ENCODE measurements at regions not wholly inside any gene's neighbourhood (a gene's known extent, or its start where the extent isn't known, plus 50 kb on each side); places are given as distances from the start of the nearest gene placed in this dataset.

- TF ChIP-seq CTCF (conservative IDR thresholded peaks at IDR 0.05 in 1 of 2, IDR thresholded peaks at IDR 0.05 in 1 of 2; ENCODE audit: extremely low read depth in 1 of 2, insufficient read depth in 1 of 2, low read depth in 1 of 2, low read length in 2 of 2) (no peak), EZH2 (IDR thresholded peaks at IDR 0.05; ENCODE audit: borderline replicate concordance, low read length) (no peak)
Measured at GRCh38 chr14:96663076-96663475, 134.1 kb upstream of the VRK1 start.

Data from mammary epithelial cell (primary cell).